GM18519 (cell line): ENCODE measurements at regions not wholly inside any gene's neighbourhood (a gene's known extent, or its start where the extent isn't known, plus 50 kb on each side); places are given as distances from the start of the nearest gene placed in this dataset.
"Not testable (repeated sequence)": the region's sequence is repeated elsewhere in the genome, so short reads cannot be mapped to it uniquely, and the experiment has no call there.

ENCODE experiments used
- ATAC-seq: cut with Tn5 transposase; IDR thresholded peaks from one replicate; pipeline ENCODE4 v1.9.1; 2021; ENCODE audit warnings: mild to moderate bottlenecking, moderate library complexity; ENCODE audit not compliant: unreplicated experiment, low FRiP score

DNA sequence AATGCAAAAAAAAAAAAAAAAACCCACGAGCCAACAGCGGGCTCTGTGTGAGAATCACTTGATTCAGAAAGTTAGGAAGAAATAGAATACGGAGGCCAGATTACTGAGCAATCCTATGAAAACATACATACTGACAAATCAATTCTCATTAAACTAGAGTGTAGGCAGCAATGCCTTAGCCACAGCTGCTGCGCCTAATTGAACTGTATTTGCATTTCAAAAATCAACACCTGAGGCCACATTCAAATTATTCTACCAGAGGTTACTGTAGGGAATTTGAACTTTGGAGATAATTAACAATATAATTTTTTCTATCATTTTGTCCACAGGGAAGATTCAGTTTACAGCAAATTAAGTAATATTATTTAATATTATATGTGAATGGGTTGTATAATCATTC is 138.4 kb upstream of the PLD5 start:
- ATAC-seq: no peak

DNA sequence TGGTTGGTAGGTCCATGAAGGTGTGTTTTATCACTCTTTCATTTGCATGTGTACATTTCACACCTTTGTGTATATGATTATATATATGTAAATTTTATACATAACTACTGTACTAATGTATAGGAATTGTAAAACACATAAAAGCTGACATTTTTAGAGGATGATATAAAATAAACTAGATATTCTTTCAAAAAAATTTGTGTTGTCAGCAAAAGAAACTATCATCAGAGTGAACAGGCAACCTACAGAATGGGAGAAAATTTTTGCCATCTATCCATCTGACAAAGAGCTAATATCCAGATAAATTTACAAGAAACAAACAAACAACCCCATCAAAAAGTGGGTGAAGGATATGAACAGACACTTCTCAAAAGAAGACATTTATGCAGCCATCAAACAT is 129.3 kb upstream of the PLD5 start:
- ATAC-seq: not testable (repeated sequence)

DNA sequence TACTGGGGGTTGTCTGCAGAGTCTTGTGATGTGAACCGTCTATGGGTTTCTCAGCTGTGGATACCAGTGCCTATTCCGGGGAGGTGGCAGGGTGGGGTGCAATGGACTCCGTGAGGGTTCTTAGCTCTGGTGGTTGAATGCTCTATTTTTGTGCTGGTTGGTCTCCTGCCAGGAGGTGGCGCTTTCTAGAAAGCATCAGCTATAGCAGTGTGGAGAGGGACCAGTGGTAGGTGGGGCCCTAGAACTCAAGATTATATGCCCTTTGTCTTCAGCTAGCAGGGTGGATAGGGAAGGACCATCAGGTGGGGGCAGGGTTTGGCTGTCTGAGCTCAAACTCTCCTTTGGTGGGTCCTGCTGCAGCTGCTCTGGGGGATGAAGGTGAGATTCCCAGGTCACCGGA is 127.3 kb upstream of the PLD5 start:
- ATAC-seq: no peak

DNA sequence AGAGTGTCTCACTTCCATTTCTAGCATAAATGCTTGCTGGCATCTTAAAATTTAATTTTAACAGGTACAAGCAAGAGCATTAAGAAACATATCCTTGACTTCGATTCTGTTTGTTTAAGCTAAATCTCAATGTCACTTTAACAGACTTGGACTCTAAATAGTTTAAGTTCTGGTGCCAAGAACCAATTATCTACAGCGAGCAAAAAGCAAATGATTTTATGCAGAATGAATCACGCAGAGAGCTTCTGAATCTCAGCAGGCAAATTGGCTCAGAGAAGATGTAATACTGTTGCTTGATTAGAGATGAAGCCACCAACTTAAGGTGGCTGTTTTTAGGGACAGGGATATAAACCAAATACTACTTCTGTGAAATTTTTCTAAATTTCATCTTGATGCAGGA is 117.0 kb upstream of the PLD5 start:
- no peak for ATAC-seq

DNA sequence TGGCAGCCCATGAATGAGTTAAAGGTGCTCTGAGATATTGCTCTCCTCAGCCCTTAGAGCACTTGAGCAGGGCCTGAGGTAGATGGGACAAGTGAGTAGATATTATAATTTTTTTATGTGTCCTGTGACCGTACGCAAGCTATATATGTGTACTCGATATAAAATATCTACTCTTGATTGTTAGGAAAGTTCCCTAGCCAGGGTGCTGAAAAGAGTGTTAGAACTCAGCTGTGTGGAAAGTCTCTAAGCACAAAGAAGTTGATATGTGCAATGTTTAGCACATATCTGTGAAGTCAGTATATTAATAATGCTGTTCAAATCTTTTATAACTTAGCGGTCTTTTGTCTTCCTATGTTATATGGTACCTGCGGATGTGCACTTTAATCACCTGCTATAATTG is 114.6 kb upstream of the PLD5 start:
- ATAC-seq: no peak

DNA sequence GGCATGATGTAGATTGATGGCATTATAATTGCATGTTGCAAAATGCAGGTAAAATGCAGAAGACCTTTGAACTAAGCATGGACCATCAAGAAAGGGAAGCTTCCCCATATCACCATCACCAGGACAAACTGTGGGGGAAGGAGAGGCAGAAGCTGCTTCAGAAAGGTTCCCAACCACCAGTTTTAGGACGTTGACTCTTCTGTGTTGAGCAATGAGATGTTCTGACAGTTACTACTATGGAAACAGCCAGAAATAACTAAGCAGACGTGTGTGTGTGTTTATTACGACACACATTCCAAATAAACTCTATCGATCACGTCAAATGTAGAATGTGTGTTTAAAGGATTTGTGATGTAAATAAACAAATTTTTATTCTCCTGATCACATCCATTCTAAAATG is 110.2 kb upstream of the PLD5 start:
- ATAC-seq: no peak

DNA sequence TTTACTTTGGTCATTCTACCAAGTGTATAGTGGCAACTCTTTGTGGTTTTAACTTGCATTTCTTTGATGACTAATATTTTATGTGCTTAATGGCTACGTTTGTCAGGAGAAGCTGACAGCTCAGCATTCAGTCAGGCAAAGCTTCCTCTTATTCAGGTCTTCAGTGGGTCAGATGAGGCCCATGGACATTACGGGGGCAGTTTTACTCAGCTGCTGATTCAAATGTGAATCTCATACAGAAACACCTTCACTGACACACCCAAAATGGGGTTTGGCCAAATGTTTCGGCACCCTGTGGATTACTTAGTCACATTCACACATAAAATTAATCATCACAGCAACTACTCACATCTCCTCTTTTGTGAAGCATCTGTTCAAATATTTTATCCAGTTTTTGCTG is 104.9 kb upstream of the PLD5 start:
- ATAC-seq: no peak

DNA sequence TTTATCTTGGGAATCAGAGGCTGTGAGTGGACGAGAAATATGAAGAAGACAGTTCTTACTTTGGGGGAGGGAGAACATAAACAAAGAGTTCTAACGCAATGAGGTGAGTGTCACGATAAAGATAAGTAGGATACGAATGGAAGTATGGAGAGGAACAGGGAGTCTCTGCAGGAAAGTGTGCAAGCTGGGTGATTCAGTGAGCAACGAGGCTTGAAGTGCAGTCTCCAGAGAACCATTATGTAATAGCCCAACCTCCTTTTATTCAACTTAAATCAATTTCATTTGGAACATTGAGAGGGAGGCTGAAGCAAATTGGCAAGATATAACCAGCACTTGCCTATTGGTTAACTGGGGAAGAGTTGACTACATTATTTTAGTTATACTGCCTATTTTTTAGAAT is 99.3 kb upstream of the PLD5 start:
- ATAC-seq: no peak

DNA sequence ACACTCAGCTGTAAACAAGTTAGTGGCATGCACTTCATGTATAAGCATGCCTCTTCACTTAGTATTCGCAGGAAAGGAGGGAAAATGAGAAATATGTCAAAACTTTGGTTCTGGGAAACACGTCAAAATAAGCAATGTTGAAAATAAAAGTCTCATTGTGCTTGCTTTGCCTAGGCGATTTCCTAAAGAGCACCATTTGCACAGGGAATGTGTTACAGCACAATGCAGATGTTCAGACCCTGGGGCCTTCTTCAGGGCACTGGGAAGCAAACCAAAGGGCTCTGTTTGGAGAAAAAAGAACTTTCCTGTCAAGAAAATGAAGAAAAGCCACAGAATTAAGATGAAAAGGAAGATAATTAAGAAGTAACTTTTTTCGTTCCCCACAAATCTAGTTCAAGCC is 98.6 kb upstream of the PLD5 start:
- no peak for ATAC-seq

DNA sequence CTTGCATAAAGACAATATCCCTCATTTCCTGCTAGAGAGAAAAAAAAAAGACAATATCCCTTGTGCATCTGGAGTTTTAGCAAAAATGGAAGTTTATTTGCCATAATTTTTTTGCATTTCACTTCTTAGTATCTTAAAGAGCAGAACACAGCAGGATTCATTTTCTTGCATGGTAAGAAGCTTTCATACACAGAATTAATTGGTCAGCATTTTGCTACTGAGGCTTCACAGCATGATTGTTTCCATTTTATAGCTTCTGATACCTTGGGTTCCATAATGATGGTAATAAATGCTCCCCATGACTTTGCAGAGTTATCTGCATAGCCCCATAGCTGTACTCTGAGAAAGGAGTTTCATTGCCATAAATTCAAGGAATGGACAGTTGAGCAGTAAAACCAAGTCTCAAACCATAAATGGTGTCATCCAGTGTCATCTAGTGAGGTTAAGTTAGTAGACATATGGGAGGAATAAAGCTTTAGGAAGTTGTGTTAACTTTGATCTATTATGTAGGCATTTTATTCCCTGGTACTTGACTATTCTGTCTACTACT is 88.8 kb upstream of the PLD5 start:
- no peak for ATAC-seq

DNA sequence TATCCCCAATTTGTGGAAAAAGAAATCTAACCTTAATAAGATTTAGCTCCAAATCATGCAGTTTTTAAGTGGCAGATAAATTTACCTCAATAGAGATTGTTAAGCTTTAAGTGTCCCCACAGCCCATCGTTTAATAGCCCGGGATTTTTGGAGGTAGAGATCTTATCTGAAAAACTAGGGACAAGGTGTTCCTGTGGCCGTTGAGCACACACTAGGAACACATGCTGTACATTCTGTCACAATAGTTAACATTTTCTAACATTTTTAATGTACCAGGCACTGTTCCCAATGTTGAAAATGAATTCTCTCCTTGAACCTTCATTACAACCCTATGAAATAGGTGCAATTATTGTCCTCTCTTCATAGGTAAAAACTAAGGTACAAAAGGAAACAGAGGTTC is 85.7 kb upstream of the PLD5 start:
- ATAC-seq: no peak

DNA sequence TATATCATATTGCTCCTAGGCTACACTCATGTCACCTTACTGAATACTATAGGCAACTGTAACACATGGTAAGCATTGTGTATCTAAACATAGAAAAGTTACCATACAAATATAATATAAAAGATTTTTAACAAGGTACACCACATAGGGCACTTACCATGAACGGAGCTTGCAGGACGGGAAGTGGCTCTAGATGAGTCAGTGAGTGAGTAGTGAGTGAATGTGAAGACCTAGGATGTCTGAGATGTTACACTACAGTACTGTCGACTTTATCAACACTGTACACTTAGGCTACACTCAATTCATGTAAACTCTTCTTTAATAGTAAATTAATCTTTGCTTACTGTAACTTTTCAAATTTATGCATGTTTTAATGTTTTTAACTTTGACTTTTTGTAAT is 81.0 kb upstream of the PLD5 start:
- ATAC-seq: no peak

DNA sequence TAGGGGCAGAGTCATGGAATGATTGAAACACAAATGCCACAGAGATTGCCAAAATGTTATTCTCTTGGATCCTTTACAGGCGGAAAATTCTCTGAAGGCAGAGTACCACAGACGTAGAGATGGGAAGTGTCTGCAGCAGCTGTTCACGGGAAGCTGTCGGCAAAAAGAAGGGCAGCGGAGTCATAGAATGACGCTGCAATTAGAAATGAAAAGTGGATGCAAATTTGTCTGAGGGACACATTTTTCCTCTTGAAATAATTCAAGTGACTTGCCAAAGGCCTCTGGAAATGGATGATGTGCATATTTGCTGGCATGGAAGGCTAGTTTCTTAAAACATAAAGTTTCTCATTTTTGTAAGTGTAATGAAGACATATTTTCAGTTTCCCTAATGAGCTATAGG is 77.5 kb upstream of the PLD5 start:
- ATAC-seq: no peak

DNA sequence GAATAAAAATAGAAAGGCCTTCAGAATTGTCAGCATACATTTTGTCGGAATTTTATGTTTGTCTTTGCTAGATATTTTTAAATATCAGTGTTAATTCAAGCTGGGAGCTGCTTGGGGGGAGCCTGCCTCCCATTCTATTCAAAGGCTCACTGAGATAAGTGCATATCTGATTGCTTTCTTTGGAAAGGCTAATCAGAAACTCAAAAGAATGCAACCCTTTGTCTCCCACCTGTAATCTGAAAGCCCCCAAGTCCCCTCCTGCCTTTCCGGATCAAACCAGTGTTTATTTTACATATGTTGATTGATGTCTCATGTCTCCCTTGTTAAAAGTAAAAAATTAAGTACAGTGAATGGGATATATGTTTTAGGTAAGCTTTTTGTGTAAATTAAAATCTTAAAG is 69.3 kb upstream of the PLD5 start:
- not testable (repeated sequence) for ATAC-seq

DNA sequence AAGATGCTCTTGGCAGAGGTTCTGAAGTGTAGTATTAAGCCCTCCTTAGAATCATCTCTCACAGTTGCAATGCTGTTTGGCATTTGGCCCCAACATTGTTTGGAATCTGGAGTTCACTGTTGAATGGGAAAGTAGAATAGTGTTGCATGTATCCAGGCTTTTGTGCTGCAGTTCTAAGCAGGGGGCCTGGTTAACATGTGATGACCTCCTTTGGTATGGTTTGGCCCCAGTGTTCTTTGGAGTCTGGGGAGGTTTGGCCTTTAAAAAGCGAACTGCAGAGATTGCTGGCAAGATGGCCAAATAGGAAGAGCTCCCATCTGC is 61.8 kb upstream of the PLD5 start:
- no peak for ATAC-seq

DNA sequence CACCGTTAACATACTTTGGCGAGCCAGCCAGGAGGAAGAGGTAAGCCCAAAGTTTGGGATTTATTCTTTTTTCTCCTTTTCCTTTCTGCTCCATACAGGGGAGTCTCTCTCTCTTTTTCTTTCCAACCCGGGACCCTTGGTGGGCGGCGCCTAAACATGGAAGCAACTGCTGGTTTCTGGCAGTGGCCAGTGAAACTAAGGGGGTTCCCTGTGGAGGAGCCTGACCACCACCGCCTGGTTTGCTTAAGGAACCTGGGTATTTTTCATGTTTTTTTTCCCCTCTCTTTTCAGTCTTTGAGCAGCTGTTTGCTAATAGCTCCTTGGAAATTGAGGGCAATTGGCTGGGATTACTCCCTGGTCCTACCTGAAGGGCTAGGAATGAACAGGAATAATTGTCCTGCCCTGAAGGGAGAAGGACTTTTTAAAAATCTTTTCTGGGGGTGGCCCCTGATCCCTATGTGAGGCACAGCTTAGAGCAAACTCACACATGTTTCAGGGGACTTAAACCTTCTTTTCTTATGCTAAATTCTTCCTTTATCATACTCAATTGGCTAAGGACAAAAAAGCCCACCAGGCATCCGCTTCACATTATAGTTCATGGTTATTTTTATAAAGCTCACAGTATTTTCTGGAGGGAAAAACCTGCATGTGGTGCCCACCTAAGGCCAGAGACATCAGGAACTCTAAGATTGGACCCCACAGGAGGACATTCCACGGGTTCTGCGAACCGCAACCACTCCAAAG is 61.3 kb upstream of the PLD5 start:
- ATAC-seq: no peak

DNA sequence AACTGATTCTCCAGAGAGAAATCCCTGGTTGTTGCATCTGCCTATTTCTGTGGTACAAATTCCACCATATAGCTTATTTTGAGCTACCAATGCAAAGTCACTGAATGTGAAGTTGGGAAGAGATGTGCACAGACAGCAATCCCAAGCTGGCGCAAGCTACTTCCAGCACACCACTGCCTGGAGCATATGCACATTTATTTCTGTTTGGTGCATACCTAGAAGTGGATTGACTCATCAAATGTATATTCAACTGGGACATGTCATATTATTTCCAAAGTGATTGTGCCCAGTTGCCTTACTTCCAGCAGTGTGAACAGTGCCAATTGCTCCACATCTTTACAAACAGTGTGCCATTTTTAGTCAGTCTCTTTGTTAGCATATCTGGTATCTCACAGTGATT is 58.2 kb upstream of the PLD5 start:
- no peak for ATAC-seq

DNA sequence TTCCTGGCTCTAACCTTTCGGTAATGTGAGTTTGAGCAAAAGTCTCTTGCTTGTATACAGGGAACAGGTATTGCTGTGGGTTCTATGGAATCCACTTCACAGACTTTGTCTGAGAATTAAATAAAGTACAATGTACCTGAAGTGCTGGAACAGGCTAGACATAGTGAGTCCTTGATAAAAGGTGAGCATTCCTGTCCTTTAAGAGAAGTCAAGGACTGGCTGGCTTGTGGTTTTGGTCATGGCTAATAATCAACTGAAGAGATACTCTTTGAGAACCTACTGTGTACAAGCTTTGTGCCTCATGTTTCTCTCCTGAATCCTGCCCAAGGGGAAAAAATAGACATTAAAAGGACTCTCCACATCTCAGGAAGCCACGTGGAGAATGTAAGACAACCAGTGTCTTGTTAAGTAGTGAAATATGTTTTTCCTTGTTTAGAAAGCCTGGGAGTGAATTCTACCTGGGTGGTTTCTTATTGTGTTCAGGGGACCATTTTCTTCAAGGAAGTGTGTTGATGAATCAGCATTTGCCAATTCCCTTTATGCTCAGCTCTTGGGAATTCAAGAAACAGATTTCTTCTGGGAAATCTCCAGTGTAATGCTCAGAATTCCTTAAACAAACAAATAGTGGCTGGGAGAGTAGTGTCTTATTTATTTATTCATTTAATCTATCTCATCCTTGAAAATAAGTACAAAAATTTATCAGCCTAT is 55.2 kb upstream of the PLD5 start:
- ATAC-seq: no peak
